Smooth muscle cell (in vitro differentiated cells): ENCODE measurements at regions not wholly inside any gene's neighbourhood (a gene's known extent, or its start where the extent isn't known, plus 50 kb on each side); places are given as distances from the start of the nearest gene placed in this dataset.

Experiments
- DNase-seq: peaks from one replicate; lab custom pipeline; 2025; ENCODE audit not compliant: unreplicated experiment; lab: John Stamatoyannopoulos, UW
- H2AFZ ChIP-seq: fragments of 200-600 bp; sonication (generic); 2 replicates; pipeline ENCODE4 v1.6.0; 2016; ENCODE audit warnings: antibody characterized with exemption, low read depth, mild to moderate bottlenecking
- H3F3A ChIP-seq: fragments of 200-600 bp; sonication (generic); 2 replicates; pipeline ENCODE4 v1.6.0; 2017; ENCODE audit warnings: antibody characterized with exemption, low read depth
- H3K27ac ChIP-seq: fragments of 200-600 bp; sonication (generic); 2 replicates; pipeline ENCODE4 v1.5.1; 2016; ENCODE audit warnings: low read depth, mild to moderate bottlenecking
- H3K27me3 ChIP-seq: fragments of 200-600 bp; sonication (generic); 2 replicates; pipeline ENCODE4 v1.6.1; 2016; ENCODE audit warnings: low read depth, mild to moderate bottlenecking
- H3K36me3 ChIP-seq: fragments of 200-600 bp; sonication (generic); 2 replicates; pipeline ENCODE4 v1.5.1; 2016; ENCODE audit warnings: low read depth
- H3K4me1 ChIP-seq: fragments of 200-600 bp; sonication (generic); 2 replicates; pipeline ENCODE4 v1.5.1; 2016; ENCODE audit warnings: low read depth
- H3K4me2 ChIP-seq: fragments of 200-600 bp; sonication (generic); 2 replicates; pipeline ENCODE4 v1.6.0; 2016; ENCODE audit warnings: mild to moderate bottlenecking
- H3K4me3 ChIP-seq: fragments of 200-600 bp; sonication (generic); 2 replicates; pipeline ENCODE4 v1.5.1; 2016; ENCODE audit warnings: mild to moderate bottlenecking
- H3K79me2 ChIP-seq: fragments of 200-600 bp; sonication (generic); 2 replicates; pipeline ENCODE4 v1.6.0; 2016; ENCODE audit warnings: low read depth, mild to moderate bottlenecking
- H3K9ac ChIP-seq: fragments of 200-600 bp; sonication (generic); 2 replicates; pipeline ENCODE4 v1.6.0; 2016; ENCODE audit warnings: low read depth
- H3K9me3 ChIP-seq: fragments of 200-600 bp; sonication (generic); replicated peaks from 2 replicates; pipeline ENCODE4 v1.5.1; 2016; ENCODE audit warnings: low read depth
- H4K20me1 ChIP-seq: fragments of 200-600 bp; sonication (generic); 2 replicates; pipeline ENCODE4 v1.6.0; 2016; ENCODE audit warnings: low read depth
- CTCF ChIP-seq: fragments of 200-600 bp; sonication (generic); IDR thresholded peaks from 2 replicates; pipeline ENCODE4 v1.5.1; 2017; ENCODE audit warnings: borderline replicate concordance, mild to moderate bottlenecking, antibody characterized with exemption; ENCODE audit not compliant: insufficient read depth, poor library complexity, severe bottlenecking
- WGBS: methylation state at CpG from one replicate; pipeline ENCODE4 v1.1.7; 2016; ENCODE audit warnings: low lambda C conversion rate; 5-methylcytosine and 5-hydroxymethylcytosine counted together

DNA sequence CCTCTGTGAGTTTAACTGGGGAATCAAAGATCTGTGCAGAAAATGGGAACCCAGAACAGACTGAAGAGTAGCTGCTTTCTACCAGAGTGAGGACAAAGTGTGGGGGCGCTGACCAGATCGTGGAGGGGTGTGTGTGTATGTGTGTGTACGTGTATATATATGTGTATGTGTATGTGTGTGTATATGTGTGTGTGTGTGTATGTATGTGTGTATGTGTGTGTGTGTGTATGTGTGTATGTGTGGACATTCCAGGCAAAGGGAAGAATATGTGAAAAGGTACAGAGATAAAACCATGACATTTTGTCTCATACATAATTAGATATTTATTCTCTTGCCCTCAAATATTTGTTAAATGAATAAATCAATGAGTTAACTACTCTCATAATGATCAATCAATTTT, 54.9 kb upstream of the DPPA4 start:
- Histone ChIP-seq H3K4me3 (no peak overlapping the region), H3K4me2 (no peak overlapping the region), H3K79me2 (no peaks in the 10 kb centered on the region), H4K20me1 (no peaks in the 10 kb centered on the region), H3K4me1 (no peaks in the 10 kb centered on the region), H3K27me3 (no peaks in the 10 kb centered on the region), H2AFZ (no peak overlapping the region), H3K27ac (no peak overlapping the region), H3K9ac (no peak overlapping the region), H3F3A (no peaks in the 10 kb centered on the region), H3K36me3 (no peaks in the 10 kb centered on the region), H3K9me3 (no peaks in the 10 kb centered on the region)
- 91% methylated on average over 3 of the region's 3 CpGs for WGBS
- no peak for TF ChIP-seq CTCF
- DNase-seq, result no peak

DNA sequence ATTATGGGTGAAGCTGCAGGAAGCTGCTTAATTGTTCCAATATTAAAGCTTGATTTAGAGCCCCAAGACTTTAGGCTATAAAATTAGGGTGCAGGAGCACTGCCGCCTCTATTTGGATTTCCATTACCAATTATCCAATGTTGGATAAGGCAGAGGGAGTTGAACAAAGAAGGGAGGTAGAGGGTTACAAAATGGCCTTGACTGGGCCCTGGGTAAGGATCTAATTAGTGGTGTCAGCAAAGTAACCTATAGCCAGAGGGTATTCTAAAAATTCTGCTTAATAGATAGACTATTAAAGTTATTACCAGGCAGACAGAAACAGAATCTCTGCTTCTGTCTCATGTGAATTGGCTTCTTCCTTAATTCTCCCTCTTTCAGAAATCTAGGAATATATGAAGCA, 50.3 kb upstream of the DPPA4 start:
- H3K27me3 ChIP-seq, result no peaks in the 10 kb centered on the region
- 97% methylated on average over 1 of the region's 1 CpG for WGBS
- H3K9ac ChIP-seq, result no peak overlapping the region
- H3K4me3 ChIP-seq, result no peak overlapping the region
- no peak for TF ChIP-seq CTCF
- no peak for DNase-seq
- no peaks in the 10 kb centered on the region for H3F3A ChIP-seq
- no peaks in the 10 kb centered on the region for H3K79me2 ChIP-seq
- no peak overlapping the region for H3K4me2 ChIP-seq
- no peaks in the 10 kb centered on the region for H3K9me3 ChIP-seq
- H2AFZ ChIP-seq, result no peak overlapping the region
- no peak overlapping the region for H3K27ac ChIP-seq
- H3K4me1 ChIP-seq, result no peaks in the 10 kb centered on the region
- H3K36me3 ChIP-seq, result no peaks in the 10 kb centered on the region
- H4K20me1 ChIP-seq, result no peaks in the 10 kb centered on the region

DNA sequence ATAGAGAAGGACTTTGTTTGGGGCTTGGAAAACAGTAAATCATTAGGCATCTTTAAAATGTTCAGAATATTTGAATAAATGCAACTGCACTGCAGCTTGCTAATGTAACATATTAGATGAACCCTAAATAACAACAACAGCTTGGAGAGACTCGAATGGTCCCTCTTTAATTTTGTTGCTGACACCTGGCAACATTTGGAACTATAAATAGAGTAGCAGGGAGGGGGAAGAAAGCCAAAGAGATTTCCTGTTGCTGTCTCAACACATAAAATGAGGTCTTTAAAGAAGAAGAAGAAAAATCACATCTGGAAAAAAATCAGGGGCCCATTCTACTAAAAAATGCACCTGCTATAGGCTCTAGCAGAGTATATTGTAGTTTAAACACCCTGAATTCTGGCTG, 49.9 kb upstream of the DPPA4 start:
- H3K27ac ChIP-seq, result no peak overlapping the region
- no peak for TF ChIP-seq CTCF
- no peaks in the 10 kb centered on the region for H3K36me3 ChIP-seq
- H3K9ac ChIP-seq, result no peak overlapping the region
- H3F3A ChIP-seq, result no peaks in the 10 kb centered on the region
- no peaks in the 10 kb centered on the region for H3K27me3 ChIP-seq
- no peak overlapping the region for H3K4me3 ChIP-seq
- no peak overlapping the region for H2AFZ ChIP-seq
- H4K20me1 ChIP-seq, result no peaks in the 10 kb centered on the region
- H3K9me3 ChIP-seq, result no peaks in the 10 kb centered on the region
- DNase-seq, result no peak
- no peaks in the 10 kb centered on the region for H3K79me2 ChIP-seq
- WGBS, result 82% methylated on average over 1 of the region's 1 CpG
- H3K4me2 ChIP-seq, result no peak overlapping the region
- H3K4me1 ChIP-seq, result no peaks in the 10 kb centered on the region
